HepG2 (cell line): ENCODE measurements at regions not wholly inside any gene's neighbourhood (a gene's known extent, or its start where the extent isn't known, plus 50 kb on each side); places are given as distances from the start of the nearest gene placed in this dataset.

Source experiments
- ATAC-seq: fragments of 200-7000 bp; cut with Tn5 transposase; 3 replicates; pipeline ENCODE4 v1.9.1; 2020; ENCODE audit warnings: mild to moderate bottlenecking, moderate library complexity
- BruUV-seq: library from RNA; stranded (reverse); fragments of 400-500 nt; replicated peaks from 2 replicates; lab custom pipeline; 2021; lab: Mats Ljungman, UMichigan
- CTCF ChIA-PET: fragments of 300-600 bp; formaldehyde crosslinking; extraction: SDS; loops from one replicate; lab custom pipeline; 2021; ENCODE audit warnings: low total read pairs, inconsistent platforms, low intra/inter-chr PET ratio; lab: Yijun Ruan, JAX
- POLR2A ChIA-PET: fragments of 350-600 bp; sonication (Branson Sonifier 250); formaldehyde crosslinking; loops from one replicate; lab custom pipeline; 2020; ENCODE audit warnings: antibody characterized with exemption, inconsistent platforms; lab: Yijun Ruan, JAX
- DNase-seq: peaks from one replicate; pipeline ENCODE4 v3.0.0-alpha.2; 2015; ENCODE audit warnings: low spot score
- FAIRE-seq: peaks from 3 replicates; lab custom pipeline; 2011; peaks lifted over from hg19 to GRCh38; lab: Jason Lieb, UNC
- H2AFZ ChIP-seq: one replicate; pipeline ENCODE4 v1.6.1; 2011; ENCODE audit warnings: low read length, inconsistent platforms
- H3K27ac ChIP-seq: fragments of 300-600 bp; 3 replicates; pipeline ENCODE4 v1.8.0; 2011; ENCODE audit warnings: mixed run types, mild to moderate bottlenecking, mixed read lengths, low read length, inconsistent platforms; ENCODE audit not compliant: insufficient read depth; ENCODE audit errors: extremely low read length
- H3K27me3 ChIP-seq, 2 experiments: fragments of 200-600 bp in 1 of 2; 2 replicates in 1 of 2; 3 replicates in 1 of 2; pipeline versions ENCODE4 v1.6.0 to v1.8.0; 2011; ENCODE audit warnings: low read length in 2 of 2, mild to moderate bottlenecking in 2 of 2, moderate library complexity in 2 of 2, inconsistent platforms in 1 of 2; ENCODE audit not compliant: insufficient read depth in 2 of 2, control insufficient read depth in 1 of 2
- H3K36me3 ChIP-seq, 2 experiments: fragments of 200-600 bp in 1 of 2; replicated peaks in 1 of 2; 2 replicates in 1 of 2; 3 replicates in 1 of 2; pipeline versions ENCODE4 v1.5.1 to v1.8.0; 2011; ENCODE audit warnings: low read length in 2 of 2, inconsistent platforms in 1 of 2; ENCODE audit not compliant: insufficient read depth in 2 of 2, control insufficient read depth in 1 of 2
- H3K4me1 ChIP-seq: 2 replicates; pipeline ENCODE4 v1.5.1; 2012; ENCODE audit warnings: low read length, inconsistent platforms; ENCODE audit not compliant: insufficient read depth
- H3K4me2 ChIP-seq: 2 replicates; pipeline ENCODE4 v1.6.0; 2011; ENCODE audit warnings: low read depth, low read length, inconsistent platforms
- H3K4me3 ChIP-seq, 3 experiments: fragments of 200-600 bp in 1 of 3; sonication (generic), shearing (Covaris generic) in 1 of 3; replicated peaks in 1 of 3; 2 replicates each; pipeline ENCODE4 v1.5.1; 2011 to 2016; ENCODE audit warnings: low read length in 3 of 3, inconsistent platforms in 2 of 3, low read depth in 2 of 3, mild to moderate bottlenecking in 2 of 3, control low read depth in 1 of 3, mixed read lengths in 1 of 3; ENCODE audit not compliant: insufficient read depth in 1 of 3
- H3K79me2 ChIP-seq: one replicate; pipeline ENCODE4 v1.6.1; 2011; ENCODE audit warnings: low read length, inconsistent platforms; ENCODE audit not compliant: insufficient read depth
- H3K9ac ChIP-seq: 2 replicates; pipeline ENCODE4 v1.6.0; 2011; ENCODE audit warnings: mild to moderate bottlenecking, low read depth, low read length, inconsistent platforms; ENCODE audit not compliant: insufficient read depth
- H3K9me3 ChIP-seq: 2 replicates; pipeline ENCODE4 v1.5.1; 2012; ENCODE audit warnings: mild to moderate bottlenecking, low read length
- H4K20me1 ChIP-seq: 2 replicates; pipeline ENCODE4 v1.6.0; 2011; ENCODE audit warnings: inconsistent platforms, mild to moderate bottlenecking, low read length, moderate library complexity; ENCODE audit not compliant: insufficient read depth
- ATF4 ChIP-seq, 2 experiments: fragments of 450-650 bp in 1 of 2; sonication (generic) in 1 of 2; formaldehyde crosslinking; IDR thresholded peaks; 2 replicates each; pipeline versions ENCODE4 v1.5.0 to v1.8.0; 2020 to 2022; ENCODE audit warnings: mild to moderate bottlenecking in 1 of 2, missing genetic modification reagents in 1 of 2
- CCDC6 ChIP-seq: sonication (generic); formaldehyde crosslinking; IDR thresholded peaks from 2 replicates; pipeline ENCODE4 v1.8.1; 2022; ENCODE audit warnings: mild to moderate bottlenecking, missing genetic modification reagents, moderate library complexity
- MBD4 ChIP-seq: IDR thresholded peaks from 2 replicates; pipeline ENCODE4 v1.6.1; 2012; ENCODE audit warnings: low read length, inconsistent platforms, borderline replicate concordance
- NFRKB ChIP-seq: fragments of 450-650 bp; IDR thresholded peaks from 2 replicates; pipeline ENCODE4 v1.6.1; 2017
- PCBP1 ChIP-seq: fragments of 200-400 bp; formaldehyde crosslinking; IDR thresholded peaks from 2 replicates; pipeline ENCODE4 v1.6.1; 2017; ENCODE audit warnings: mild to moderate bottlenecking, low read depth, low read length, borderline replicate concordance
- RAD51 ChIP-seq: fragments of 450-650 bp; IDR thresholded peaks from 2 replicates; pipeline ENCODE4 v1.6.1; 2016; ENCODE audit warnings: borderline replicate concordance
- RFX3 ChIP-seq: IDR thresholded peaks from 2 replicates; pipeline ENCODE4 v1.6.1; 2016; ENCODE audit warnings: missing biosample characterization, missing genetic modification reagents
- TFE3 ChIP-seq: IDR thresholded peaks from 2 replicates; pipeline ENCODE4 v1.6.1; 2016
- USF2 ChIP-seq, 2 experiments: sonication (generic) in 1 of 2; formaldehyde crosslinking in 1 of 2; IDR thresholded peaks; 2 replicates each; pipeline versions ENCODE4 v1.5.1 to v1.6.1; 2011 to 2020; ENCODE audit warnings: borderline replicate concordance in 1 of 2, low read depth in 1 of 2, low read length in 1 of 2, mild to moderate bottlenecking in 1 of 2, missing genetic modification reagents in 1 of 2, moderate library complexity in 1 of 2
- XBP1 ChIP-seq: sonication (generic); formaldehyde crosslinking; IDR thresholded peaks from 2 replicates; pipeline ENCODE4 v1.5.0; 2020; ENCODE audit warnings: missing genetic modification reagents
- ZFP1 ChIP-seq: IDR thresholded peaks from 2 replicates; pipeline ENCODE4 v1.6.1; 2016
- ZNF383 ChIP-seq: sonication (generic); formaldehyde crosslinking; IDR thresholded peaks from 2 replicates; pipeline ENCODE4 v1.4.0; 2020; ENCODE audit warnings: missing genetic modification reagents, mild to moderate bottlenecking, borderline replicate concordance
- ZNF510 ChIP-seq: sonication (generic); formaldehyde crosslinking; IDR thresholded peaks from 2 replicates; pipeline ENCODE4 v1.4.0; 2020; ENCODE audit warnings: low read depth, mild to moderate bottlenecking, missing genetic modification reagents
- in situ Hi-C: cut with HindIII; loops from 2 replicates; pipeline ENCODE4 v1.10.0; 2017; ENCODE audit warnings: low pct_unique_long_range_greater_than_20kb; ENCODE audit not compliant: extremely low pct_ligation_motif_present
- intact Hi-C: fragments of 100-400 bp; cut with micrococcal nuclease; formaldehyde crosslinking; loops from one replicate; pipeline ENCODE4 v1.10.0; 2022; ENCODE audit not compliant: unreplicated experiment

GRCh38 chr11:29405305-29405704 lies 611.5 kb downstream of the KCNA4 start:
- ATAC-seq (no peak), FAIRE-seq (no peak), DNase-seq (no peak)
- no TSS peak for BruUV-seq
- intact Hi-C loops: no loop called here
- Histone ChIP-seq H3K4me2 (no peak overlapping the region), H3K9ac (no peak overlapping the region), H3K4me1 (no peaks in the 10 kb centered on the region), H3K27me3 (no peaks in the 10 kb centered on the region), H3K9me3 (no peaks in the 10 kb centered on the region), H3K79me2 (no peaks in the 10 kb centered on the region), H3K36me3 (no peaks in the 10 kb centered on the region), H3K27ac (no peak overlapping the region), H3K4me3 (no peak overlapping the region), H4K20me1 (no peaks in the 10 kb centered on the region), H2AFZ (no peak overlapping the region)
- in situ Hi-C loops: no loop called here
- CTCF ChIA-PET: no interaction called here
- POLR2A ChIA-PET: no interaction called here
- no peak for TF ChIP-seq ZNF510 (CRISPR knock-in tag)
- no peak for TF ChIP-seq PCBP1
- no peak for TF ChIP-seq RFX3
- TF ChIP-seq ATF4 (CRISPR knock-in tag; IDR thresholded peaks at IDR 0.05): no peak
- peak; percentile 60; the same call in 1 of the 2 replicates for TF ChIP-seq USF2 (IDR thresholded peaks at IDR 0.05; ENCODE audit: low read depth, low read length)
- TF ChIP-seq USF2 (CRISPR knock-in tag; IDR thresholded peaks at IDR 0.05; ENCODE audit: borderline replicate concordance): no peak
- no peak for TF ChIP-seq ZFP1 (CRISPR knock-in tag)
- no peak for TF ChIP-seq XBP1 (CRISPR knock-in tag)
- no peak for TF ChIP-seq MBD4
- TF ChIP-seq RAD51: peak; percentile 79
- TF ChIP-seq ZNF383 (CRISPR knock-in tag): no peak
- TF ChIP-seq TFE3 (CRISPR knock-in tag): no peak
- TF ChIP-seq NFRKB: no peak
- no peak for TF ChIP-seq CCDC6 (CRISPR knock-in tag)
